WTC11 (cell line): ENCODE measurements at regions not wholly inside any gene's neighbourhood (a gene's known extent, or its start where the extent isn't known, plus 50 kb on each side); places are given as distances from the start of the nearest gene placed in this dataset.

Experiments used
- AFF4 ChIP-seq: sonication (generic); formaldehyde crosslinking; IDR thresholded peaks from 2 replicates; pipeline ENCODE4 v1.8.1; 2023; ENCODE audit warnings: mild to moderate bottlenecking, missing genetic modification reagents, borderline replicate concordance
- CREM ChIP-seq: sonication (generic); formaldehyde crosslinking; IDR thresholded peaks from 2 replicates; pipeline ENCODE4 v1.8.1; 2022; ENCODE audit warnings: mild to moderate bottlenecking, missing genetic modification reagents, moderate library complexity
- NFYB ChIP-seq: sonication (generic); formaldehyde crosslinking; conservative IDR thresholded peaks from 2 replicates; pipeline ENCODE4 v1.8.0; 2022; ENCODE audit warnings: low read depth, missing genetic modification reagents
- NR1H2 ChIP-seq: sonication (generic); formaldehyde crosslinking; IDR thresholded peaks from 2 replicates; pipeline ENCODE4 v1.9.0; 2021; ENCODE audit warnings: mild to moderate bottlenecking, moderate library complexity, missing genetic modification reagents
- SP1 ChIP-seq: sonication (generic); formaldehyde crosslinking; conservative IDR thresholded peaks from 2 replicates; pipeline ENCODE4 v1.8.1; 2022; ENCODE audit warnings: missing genetic modification reagents
- ZBTB21 ChIP-seq: sonication (generic); formaldehyde crosslinking; IDR thresholded peaks from 2 replicates; pipeline ENCODE4 v1.8.1; 2023; ENCODE audit warnings: mild to moderate bottlenecking, missing genetic modification reagents, borderline replicate concordance
- ZNF121 ChIP-seq: sonication (generic); formaldehyde crosslinking; IDR thresholded peaks from 2 replicates; pipeline ENCODE4 v1.8.0; 2023; ENCODE audit warnings: missing genetic modification reagents
- TF ChIP-seq, protein P1 (sequence below): fragments of 200-600 bp; IDR thresholded peaks from 2 replicates; pipeline ENCODE4 v1.8.0; 2022; ENCODE audit warnings: antibody characterized with exemption

GRCh38 chr12:98341026-98341425 is 174.4 kb upstream of the TMPO start:
- TF ChIP-seq, protein P1, sequence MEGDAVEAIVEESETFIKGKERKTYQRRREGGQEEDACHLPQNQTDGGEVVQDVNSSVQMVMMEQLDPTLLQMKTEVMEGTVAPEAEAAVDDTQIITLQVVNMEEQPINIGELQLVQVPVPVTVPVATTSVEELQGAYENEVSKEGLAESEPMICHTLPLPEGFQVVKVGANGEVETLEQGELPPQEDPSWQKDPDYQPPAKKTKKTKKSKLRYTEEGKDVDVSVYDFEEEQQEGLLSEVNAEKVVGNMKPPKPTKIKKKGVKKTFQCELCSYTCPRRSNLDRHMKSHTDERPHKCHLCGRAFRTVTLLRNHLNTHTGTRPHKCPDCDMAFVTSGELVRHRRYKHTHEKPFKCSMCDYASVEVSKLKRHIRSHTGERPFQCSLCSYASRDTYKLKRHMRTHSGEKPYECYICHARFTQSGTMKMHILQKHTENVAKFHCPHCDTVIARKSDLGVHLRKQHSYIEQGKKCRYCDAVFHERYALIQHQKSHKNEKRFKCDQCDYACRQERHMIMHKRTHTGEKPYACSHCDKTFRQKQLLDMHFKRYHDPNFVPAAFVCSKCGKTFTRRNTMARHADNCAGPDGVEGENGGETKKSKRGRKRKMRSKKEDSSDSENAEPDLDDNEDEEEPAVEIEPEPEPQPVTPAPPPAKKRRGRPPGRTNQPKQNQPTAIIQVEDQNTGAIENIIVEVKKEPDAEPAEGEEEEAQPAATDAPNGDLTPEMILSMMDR, result no peak
- TF ChIP-seq ZBTB21 (CRISPR knock-in tag) (no peak), SP1 (CRISPR knock-in tag) (no peak), NFYB (CRISPR knock-in tag) (no peak), AFF4 (CRISPR knock-in tag) (no peak), CREM (CRISPR knock-in tag) (no peak), NR1H2 (CRISPR knock-in tag) (no peak), ZNF121 (CRISPR knock-in tag) (no peak)
